ENCODE measurements at regions not wholly inside any gene's neighbourhood (a gene's known extent, or its start where the extent isn't known, plus 50 kb on each side); places are given as distances from the start of the nearest gene placed in this dataset.

DNA sequence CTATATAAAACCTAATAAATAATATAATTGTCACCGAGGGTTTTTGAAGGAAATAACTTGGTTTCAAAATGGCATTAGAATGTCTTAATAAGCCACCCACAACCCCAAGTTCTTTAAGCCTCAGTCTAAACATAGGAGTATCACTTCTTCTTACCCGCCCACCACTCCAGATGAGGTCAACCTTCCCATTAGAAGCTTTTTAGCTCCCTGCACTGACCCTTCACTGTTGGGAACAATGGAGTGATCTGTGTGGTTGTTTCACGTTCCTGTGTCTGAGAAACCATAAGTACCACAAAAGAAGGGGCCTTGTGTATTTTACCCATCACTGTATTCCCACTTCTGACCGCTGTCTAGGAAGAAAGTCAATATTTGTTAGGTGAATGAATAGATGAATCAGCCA lies 326.3 kb upstream of the ZNF521 start:
- no peak for TF ChIP-seq GATA2 (IDR thresholded peaks at IDR 0.05; ENCODE audit: low read depth, low read length)
- TF ChIP-seq GATA3 (IDR thresholded peaks at IDR 0.05; ENCODE audit: low read depth, low read length) = no peak

All from SH-SY5Y (cell line).